ENCODE measurements at regions not wholly inside any gene's neighbourhood (a gene's known extent, or its start where the extent isn't known, plus 50 kb on each side); places are given as distances from the start of the nearest gene placed in this dataset.

- TF ChIP-seq, protein P1, sequence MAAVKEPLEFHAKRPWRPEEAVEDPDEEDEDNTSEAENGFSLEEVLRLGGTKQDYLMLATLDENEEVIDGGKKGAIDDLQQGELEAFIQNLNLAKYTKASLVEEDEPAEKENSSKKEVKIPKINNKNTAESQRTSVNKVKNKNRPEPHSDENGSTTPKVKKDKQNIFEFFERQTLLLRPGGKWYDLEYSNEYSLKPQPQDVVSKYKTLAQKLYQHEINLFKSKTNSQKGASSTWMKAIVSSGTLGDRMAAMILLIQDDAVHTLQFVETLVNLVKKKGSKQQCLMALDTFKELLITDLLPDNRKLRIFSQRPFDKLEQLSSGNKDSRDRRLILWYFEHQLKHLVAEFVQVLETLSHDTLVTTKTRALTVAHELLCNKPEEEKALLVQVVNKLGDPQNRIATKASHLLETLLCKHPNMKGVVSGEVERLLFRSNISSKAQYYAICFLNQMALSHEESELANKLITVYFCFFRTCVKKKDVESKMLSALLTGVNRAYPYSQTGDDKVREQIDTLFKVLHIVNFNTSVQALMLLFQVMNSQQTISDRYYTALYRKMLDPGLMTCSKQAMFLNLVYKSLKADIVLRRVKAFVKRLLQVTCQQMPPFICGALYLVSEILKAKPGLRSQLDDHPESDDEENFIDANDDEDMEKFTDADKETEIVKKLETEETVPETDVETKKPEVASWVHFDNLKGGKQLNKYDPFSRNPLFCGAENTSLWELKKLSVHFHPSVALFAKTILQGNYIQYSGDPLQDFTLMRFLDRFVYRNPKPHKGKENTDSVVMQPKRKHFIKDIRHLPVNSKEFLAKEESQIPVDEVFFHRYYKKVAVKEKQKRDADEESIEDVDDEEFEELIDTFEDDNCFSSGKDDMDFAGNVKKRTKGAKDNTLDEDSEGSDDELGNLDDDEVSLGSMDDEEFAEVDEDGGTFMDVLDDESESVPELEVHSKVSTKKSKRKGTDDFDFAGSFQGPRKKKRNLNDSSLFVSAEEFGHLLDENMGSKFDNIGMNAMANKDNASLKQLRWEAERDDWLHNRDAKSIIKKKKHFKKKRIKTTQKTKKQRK (IDR thresholded peaks at IDR 0.05; ENCODE audit: low read length) = no peak
- TF ChIP-seq, protein P2, sequence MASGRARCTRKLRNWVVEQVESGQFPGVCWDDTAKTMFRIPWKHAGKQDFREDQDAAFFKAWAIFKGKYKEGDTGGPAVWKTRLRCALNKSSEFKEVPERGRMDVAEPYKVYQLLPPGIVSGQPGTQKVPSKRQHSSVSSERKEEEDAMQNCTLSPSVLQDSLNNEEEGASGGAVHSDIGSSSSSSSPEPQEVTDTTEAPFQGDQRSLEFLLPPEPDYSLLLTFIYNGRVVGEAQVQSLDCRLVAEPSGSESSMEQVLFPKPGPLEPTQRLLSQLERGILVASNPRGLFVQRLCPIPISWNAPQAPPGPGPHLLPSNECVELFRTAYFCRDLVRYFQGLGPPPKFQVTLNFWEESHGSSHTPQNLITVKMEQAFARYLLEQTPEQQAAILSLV (CRISPR knock-in tag; IDR thresholded peaks at IDR 0.05; ENCODE audit: borderline replicate concordance) = no peak
- no peak for TF ChIP-seq MIXL1 (CRISPR knock-in tag; IDR thresholded peaks at IDR 0.05)
- TF ChIP-seq BCLAF1 (IDR thresholded peaks at IDR 0.05) = no peak
- TF ChIP-seq ZNF30 (CRISPR knock-in tag; IDR thresholded peaks at IDR 0.05) = no peak
- TF ChIP-seq FOSL2 (CRISPR knock-in tag; IDR thresholded peaks at IDR 0.05) = peak; percentile 95
- TF ChIP-seq, protein P3, sequence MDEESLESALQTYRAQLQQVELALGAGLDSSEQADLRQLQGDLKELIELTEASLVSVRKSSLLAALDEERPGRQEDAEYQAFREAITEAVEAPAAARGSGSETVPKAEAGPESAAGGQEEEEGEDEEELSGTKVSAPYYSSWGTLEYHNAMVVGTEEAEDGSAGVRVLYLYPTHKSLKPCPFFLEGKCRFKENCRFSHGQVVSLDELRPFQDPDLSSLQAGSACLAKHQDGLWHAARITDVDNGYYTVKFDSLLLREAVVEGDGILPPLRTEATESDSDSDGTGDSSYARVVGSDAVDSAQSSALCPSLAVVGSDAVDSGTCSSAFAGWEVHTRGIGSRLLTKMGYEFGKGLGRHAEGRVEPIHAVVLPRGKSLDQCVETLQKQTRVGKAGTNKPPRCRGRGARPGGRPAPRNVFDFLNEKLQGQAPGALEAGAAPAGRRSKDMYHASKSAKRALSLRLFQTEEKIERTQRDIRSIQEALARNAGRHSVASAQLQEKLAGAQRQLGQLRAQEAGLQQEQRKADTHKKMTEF (CRISPR knock-in tag; IDR thresholded peaks at IDR 0.05) = 0 out of 2 replicates have a peak, but pooled peaks have one; percentile 32
- TF ChIP-seq HNF1B (CRISPR knock-in tag; IDR thresholded peaks at IDR 0.05) = 0 out of 2 replicates have a peak, but pooled peaks have one; percentile 40
- 0 out of 4 replicates have a peak, but pooled peaks of 1 of the 2 experiments have one; percentile 25 for TF ChIP-seq NR2F1 (CRISPR knock-in tag; IDR thresholded peaks at IDR 0.05)
- TF ChIP-seq ZNF770 (CRISPR knock-in tag; IDR thresholded peaks at IDR 0.05) = 0 out of 2 replicates have a peak, but pooled peaks have one; percentile 25
- no peak for TF ChIP-seq GATAD2A (CRISPR knock-in tag; IDR thresholded peaks at IDR 0.05)
- peak; percentile 68; the same call in 1 of the 2 replicates for TF ChIP-seq CEBPB (IDR thresholded peaks at IDR 0.05; ENCODE audit: borderline replicate concordance, low read depth, low read length)
These were observed 297.1 kb upstream of the C9orf72 start (continued) for GRCh38 chr9:27870404-27870803.
